Hepatocyte (in vitro differentiated cells): ENCODE measurements at regions not wholly inside any gene's neighbourhood (a gene's known extent, or its start where the extent isn't known, plus 50 kb on each side); places are given as distances from the start of the nearest gene placed in this dataset.

Experiments
- CTCF ChIP-seq: fragments of 200-600 bp; sonication (generic); IDR thresholded peaks from 2 replicates; pipeline ENCODE4 v1.5.1; 2016; ENCODE audit warnings: antibody characterized with exemption, mild to moderate bottlenecking; ENCODE audit not compliant: poor library complexity
- EZH2 ChIP-seq: fragments of 200-600 bp; sonication (generic); IDR thresholded peaks from 2 replicates; pipeline ENCODE4 v1.6.1; 2016; ENCODE audit warnings: antibody characterized with exemption, mild to moderate bottlenecking, borderline replicate concordance
- EZH2phosphoT487 ChIP-seq: fragments of 200-600 bp; sonication (generic); IDR thresholded peaks from one replicate; pipeline ENCODE4 v1.6.1; 2018; ENCODE audit warnings: antibody characterized with exemption, mild to moderate bottlenecking, low read depth, moderate library complexity; ENCODE audit not compliant: unreplicated experiment, severe bottlenecking

GRCh38 chr18:961644-962355 is 57.1 kb downstream of the ADCYAP1 start:
- TF ChIP-seq EZH2 = no peak
- peak; percentile 94 for TF ChIP-seq CTCF
- TF ChIP-seq EZH2phosphoT487 = no peak
